AG20443 (cell line): ENCODE measurements at regions not wholly inside any gene's neighbourhood (a gene's known extent, or its start where the extent isn't known, plus 50 kb on each side); places are given as distances from the start of the nearest gene placed in this dataset.
"Not testable (repeated sequence)": the region's sequence is repeated elsewhere in the genome, so short reads cannot be mapped to it uniquely, and the experiment has no call there.

Experiments used
- DNase-seq: peaks from one replicate; pipeline ENCODE4 v3.0.0; 2012; ENCODE audit warnings: low spot score, mixed read lengths

DNA sequence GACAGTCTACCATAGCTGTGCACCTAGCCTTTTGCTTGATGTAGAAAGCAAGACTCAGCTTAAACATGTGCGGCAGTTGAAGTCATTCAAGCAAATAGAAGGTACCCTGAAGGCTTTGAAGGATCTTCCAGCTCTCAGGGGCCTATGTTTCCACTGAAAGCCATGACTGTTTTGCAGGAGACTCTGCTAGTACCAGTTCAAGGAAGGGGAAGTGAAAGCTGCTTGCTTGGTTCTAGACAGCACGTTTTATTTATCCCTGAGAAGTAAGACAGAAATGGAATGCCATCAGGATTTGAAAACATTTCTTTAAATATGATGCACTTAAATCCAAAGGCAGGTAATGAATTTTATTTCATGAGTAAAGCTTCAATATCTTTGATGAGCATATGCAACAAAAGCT, 311.4 kb downstream of the PDCD6IP start:
- no peak for DNase-seq

GRCh38 chr3:34111361-34111760, 312.9 kb downstream of the PDCD6IP start:
- no peak for DNase-seq

GRCh38 chr3:34112261-34112660, 313.8 kb downstream of the PDCD6IP start:
- DNase-seq: not testable (repeated sequence)

- DNase-seq: no peak
Observed at GRCh38 chr3:34131091-34131490, 332.7 kb downstream of the PDCD6IP start.

- no peak for DNase-seq
Observed at GRCh38 chr3:34132069-34132692, 333.8 kb downstream of the PDCD6IP start.

GRCh38 chr3:34139566-34139965, 341.1 kb downstream of the PDCD6IP start:
- no peak for DNase-seq

DNA sequence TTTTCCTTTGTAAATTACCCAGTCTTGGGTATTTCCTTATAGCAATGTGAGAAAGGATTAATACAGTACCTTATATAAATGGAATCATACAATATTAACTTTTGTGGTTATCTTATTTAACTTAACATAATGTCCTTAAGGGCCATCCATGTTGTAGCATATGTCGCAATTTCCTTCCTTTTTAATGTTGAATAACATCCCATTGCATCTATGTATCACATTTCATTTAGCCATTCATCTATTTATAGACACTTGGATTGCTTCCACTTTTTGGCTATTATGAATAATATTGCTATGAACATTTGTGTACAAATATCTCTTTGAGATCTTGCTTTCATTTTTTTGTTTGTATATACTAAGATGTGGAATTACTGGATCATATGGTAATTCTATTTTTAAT, 342.2 kb downstream of the PDCD6IP start:
- DNase-seq: no peak

GRCh38 chr3:34141841-34142337, 343.5 kb downstream of the PDCD6IP start:
- DNase-seq: no peak

- no peak for DNase-seq
Observed at GRCh38 chr3:34145796-34146195, 347.4 kb downstream of the PDCD6IP start.

DNA sequence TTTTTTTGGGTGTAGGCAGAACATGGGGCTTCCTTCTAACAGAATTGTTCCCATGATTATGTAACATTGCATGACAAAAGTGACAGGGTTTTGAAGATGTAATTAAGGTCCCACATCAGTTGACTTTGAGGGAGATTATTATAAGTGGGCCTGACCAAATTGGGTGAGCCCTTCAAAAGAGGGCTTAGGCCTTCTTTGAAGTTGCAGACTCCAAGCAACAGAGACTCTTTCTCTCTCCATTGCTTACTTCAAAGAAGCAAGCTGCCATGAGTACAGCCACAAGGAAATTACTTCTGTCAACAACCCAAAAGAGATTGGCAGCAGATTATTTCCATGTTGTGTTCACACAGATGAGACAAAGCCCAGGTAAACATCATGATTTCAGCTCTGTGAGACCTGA, 348.2 kb downstream of the PDCD6IP start:
- DNase-seq: no peak

- DNase-seq: no peak
Observed at GRCh38 chr3:34150992-34151391, 352.6 kb downstream of the PDCD6IP start.

- no peak for DNase-seq
Observed at GRCh38 chr3:34152656-34153055, 354.2 kb downstream of the PDCD6IP start.

DNA sequence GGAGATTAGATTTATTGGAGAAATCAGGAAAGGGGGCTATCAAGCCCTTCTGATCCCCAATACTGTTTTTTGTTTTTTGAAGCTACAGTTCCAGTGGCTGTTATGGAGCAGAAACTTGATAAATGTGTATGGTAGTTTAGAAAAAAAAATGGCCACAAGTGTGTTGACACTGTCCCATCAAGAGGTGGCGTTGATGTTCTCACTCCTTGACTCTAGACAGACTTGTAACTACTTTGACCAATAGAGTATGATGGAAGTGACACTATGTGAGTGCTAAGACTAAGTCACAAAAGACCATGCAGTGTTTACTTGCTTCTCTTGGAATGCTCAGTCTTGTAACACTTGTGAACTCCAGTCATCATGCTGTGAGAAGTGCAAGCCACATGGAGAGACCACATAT, 356.7 kb downstream of the PDCD6IP start:
- no peak for DNase-seq

DNA sequence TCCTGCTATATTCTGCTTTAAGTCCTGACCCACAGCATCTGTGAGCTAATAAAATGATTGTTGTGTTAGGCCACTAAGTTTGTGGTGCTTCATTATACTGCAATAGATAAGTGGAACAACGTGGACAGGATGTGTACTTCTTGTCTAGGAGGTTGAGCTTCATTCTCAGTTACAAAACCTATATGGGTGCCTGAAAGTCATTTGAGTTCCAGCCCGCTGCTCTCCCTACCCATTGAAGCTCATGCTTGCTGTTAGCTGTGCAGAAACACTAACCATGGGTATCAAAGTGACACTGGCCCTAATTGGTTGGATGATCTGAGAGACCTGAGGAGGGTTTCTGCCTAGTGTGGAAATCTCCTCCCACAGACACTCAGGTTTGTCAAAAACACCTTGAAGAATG, 357.2 kb downstream of the PDCD6IP start:
- no peak for DNase-seq

DNA sequence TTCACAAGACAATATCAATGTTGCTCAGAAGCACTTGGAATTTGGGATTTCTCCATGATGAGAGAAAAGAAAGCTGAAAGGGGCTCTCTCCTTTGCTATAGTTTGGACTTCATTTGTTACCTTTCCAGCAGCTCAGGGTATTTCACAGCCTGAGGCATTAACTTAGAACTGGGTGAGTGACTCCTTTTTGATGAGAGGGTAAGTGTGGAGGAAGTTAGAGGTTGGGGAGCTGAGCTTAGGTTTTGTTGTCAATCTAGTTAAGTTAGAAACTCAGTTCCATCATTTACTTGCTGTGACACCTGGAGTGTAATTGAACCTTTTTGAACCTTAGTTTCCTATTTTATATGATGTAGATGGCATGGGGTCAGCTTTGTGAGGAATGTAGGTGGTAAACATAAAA, 359.1 kb downstream of the PDCD6IP start:
- DNase-seq: no peak

DNA sequence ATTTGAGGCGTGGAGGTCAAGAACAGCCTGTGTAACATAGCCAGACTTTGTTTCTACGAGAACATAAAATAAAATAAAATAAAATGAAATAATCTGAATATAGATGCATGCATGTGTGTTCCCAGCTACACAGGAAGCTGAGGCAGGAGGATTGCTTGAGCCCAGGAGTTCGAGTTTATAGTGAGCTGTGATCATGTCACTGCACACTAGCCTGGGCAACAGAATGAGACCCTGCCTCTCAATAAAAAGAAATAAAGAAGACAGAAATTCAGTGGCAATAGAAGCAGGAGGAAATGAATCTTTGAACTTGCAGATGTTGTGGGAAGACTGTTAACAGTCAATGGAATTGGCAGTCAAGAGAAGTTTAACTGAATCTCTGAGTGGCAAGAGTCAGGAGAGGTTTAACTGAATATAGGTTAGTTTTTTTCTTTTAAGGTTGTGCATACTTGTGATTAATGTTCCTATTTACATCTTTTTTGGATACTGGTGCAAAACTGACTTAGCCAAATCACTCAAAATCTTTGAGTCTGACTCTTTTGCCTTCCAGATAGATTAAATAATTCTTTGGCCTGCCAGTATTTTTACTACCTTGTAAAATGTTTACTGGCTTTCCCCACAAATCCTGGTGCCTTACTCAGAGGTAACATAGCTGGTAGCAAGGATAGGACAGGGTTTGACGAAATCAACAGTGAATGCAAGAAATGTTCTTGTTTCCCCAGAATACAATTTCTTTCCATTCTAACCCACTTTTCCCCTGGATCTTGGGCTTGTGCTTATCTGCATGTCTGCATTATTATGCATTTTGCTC, 361.4 kb downstream of the PDCD6IP start:
- no peak for DNase-seq

- DNase-seq: not testable (repeated sequence)
Observed at GRCh38 chr3:34169636-34170035, 371.2 kb downstream of the PDCD6IP start.

DNA sequence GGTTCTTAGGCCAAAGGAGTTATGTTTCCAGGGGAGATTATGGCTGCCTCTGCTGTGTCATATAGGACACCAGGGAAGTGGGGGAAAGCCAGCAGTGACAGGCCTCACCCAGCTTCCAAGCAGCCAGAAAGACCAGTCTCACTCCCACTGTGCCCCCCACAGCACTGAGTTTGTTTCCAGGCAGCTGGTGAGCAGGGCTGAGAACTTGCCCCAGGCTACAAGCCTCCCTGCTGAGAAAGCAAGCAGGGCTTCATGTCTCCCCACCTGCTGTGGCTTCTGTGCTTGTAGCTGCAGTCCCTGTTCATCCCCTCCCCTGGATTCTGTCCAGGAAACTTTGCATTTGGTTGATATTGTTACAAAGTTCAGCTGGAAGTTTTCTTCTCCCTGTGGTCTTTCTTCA, 376.3 kb downstream of the PDCD6IP start:
- DNase-seq: no peak

- no peak for DNase-seq
Observed at GRCh38 chr3:34175636-34176176, 377.3 kb downstream of the PDCD6IP start.

DNA sequence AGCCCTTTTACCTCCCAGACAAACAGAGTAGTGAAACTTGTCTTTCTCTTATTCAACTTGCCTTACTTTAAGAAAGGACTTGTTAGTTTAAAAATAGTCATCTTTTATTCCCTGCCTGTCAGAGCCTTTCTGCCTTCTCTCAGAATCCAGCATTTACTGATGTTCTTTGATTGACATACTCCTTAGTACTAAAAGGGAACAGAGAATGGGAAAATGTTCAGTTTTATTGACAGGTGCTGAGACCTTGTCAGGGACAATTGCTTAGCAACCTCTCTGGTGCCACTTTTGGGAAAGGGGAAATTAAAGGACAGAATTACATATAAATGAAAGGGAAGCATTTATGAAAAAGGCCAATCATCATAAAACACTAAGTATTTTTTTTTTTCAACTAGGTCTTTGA, 378.3 kb downstream of the PDCD6IP start:
- DNase-seq: no peak

- DNase-seq: no peak
Observed at GRCh38 chr3:34178415-34178814, 380.0 kb downstream of the PDCD6IP start.

- DNase-seq: no peak
Observed at GRCh38 chr3:34179716-34180115, 381.3 kb downstream of the PDCD6IP start.

GRCh38 chr3:34180532-34180931, 382.1 kb downstream of the PDCD6IP start:
- DNase-seq: no peak
